Pancreas (tissue), 10 donors: ENCODE measurements at regions not wholly inside any gene's neighbourhood (a gene's known extent, or its start where the extent isn't known, plus 50 kb on each side); places are given as distances from the start of the nearest gene placed in this dataset.

Source experiments
- ATAC-seq, 4 donors: fragments of 200-7000 bp; cut with Tn5 transposase; one replicate each; pipeline versions ENCODE4 v1.8.0 to v1.9.1; 2020; ENCODE audit warnings: mild to moderate bottlenecking in 4 of 4, moderate library complexity in 4 of 4
- DNase-seq, 6 donors: peaks; one replicate each; pipeline ENCODE4 v3.0.0-alpha.2; 2020
- FAIRE-seq: peaks from 2 replicates; lab custom pipeline; 2012; peaks lifted over from hg19 to GRCh38; lab: Jason Lieb, UNC
- H3K27ac ChIP-seq, 4 donors: fragments of 200-600 bp; sonication (generic); 1 replicate in 3 of 4; 2 replicates in 1 of 4; pipeline versions ENCODE4 v1.5.0 to v1.8.0; 2020
- H3K27me3 ChIP-seq, 4 donors: fragments of 200-600 bp; one replicate each; pipeline ENCODE4 v1.8.0; 2021
- H3K36me3 ChIP-seq, 3 donors: fragments of 200-600 bp; sonication (generic) in 1 of 3; one replicate each; pipeline versions ENCODE4 v1.5.0 to v1.8.0; 2020 to 2021
- H3K4me1 ChIP-seq, 3 donors: fragments of 200-600 bp; one replicate each; pipeline ENCODE4 v1.8.0; 2021
- H3K4me3 ChIP-seq, 4 donors: fragments of 200-600 bp; sonication (generic) in 2 of 4; one replicate each; pipeline versions ENCODE4 v1.5.0 to v1.8.0; 2020 to 2021
- H3K9me3 ChIP-seq, 4 donors: fragments of 200-600 bp; one replicate each; pipeline ENCODE4 v1.8.0; 2021
- CTCF ChIP-seq, 4 donors: fragments of 200-600 bp; sonication (generic) in 3 of 4; IDR thresholded peaks; one replicate each; pipeline versions ENCODE4 v1.5.0 to v1.8.0; 2021; ENCODE audit warnings: antibody characterized with exemption in 4 of 4
- WGBS, 2 donors: extraction: QIAGEN DNeasy Blood & Tissue Kit; methylation state at CpG; one replicate each; pipeline ENCODE4 v1.1.7; 2013; 5-methylcytosine and 5-hydroxymethylcytosine counted together
- intact Hi-C, 3 donors: fragments of 100-400 bp; cut with DNase I; formaldehyde crosslinking; loops; one replicate each; pipeline versions ENCODE4 v1.11.1 to v1.14.2; 2022
- donor health status: healthy with polysubstance abuse.
- donor health status: DM: no; HTN: no; CAD: no; lungs with moderate emphysema.
- donor health status: DM: no; HTN: no; CAD: no.
- donor health status: control.
- donor health status: control.
- donor health status: Bipolar disorder and iron deficiency.
- donor health status: DM: yes; HTN: yes; CAD: no.
- donor health status: DM: no; HTN: no; CAD: no.
- donor health status: DM: no; HTN: no; CAD: no.
- donor health status: DM: yes; HTN: yes; CAD: no.

GRCh38 chr12:125604976-125605375, 539.7 kb downstream of the AACS start:
- DNase-seq (no peak), FAIRE-seq (no peak)

GRCh38 chr12:125606312-125606711, 541.1 kb downstream of the AACS start:
- Histone ChIP-seq H3K36me3 (no peaks in the 10 kb centered on the region), H3K4me3 (no peak overlapping the region), H3K4me1 (no peaks in the 10 kb centered on the region), H3K27me3 (peaks cover 0 to 4% (median 0%) of the 10 kb centered on the region in 4 donors), H3K9me3 (no peaks in the 10 kb centered on the region), H3K27ac (no peak overlapping the region)
- TF ChIP-seq CTCF (IDR thresholded peaks at IDR 0.05) = no peak
- 56 to 77% methylated on average over 5 of the region's 5 CpGs for WGBS, 2 donors
- intact Hi-C loops = no loop called here
- FAIRE-seq = no peak
- no peak for DNase-seq
- ATAC-seq = no peak

More at GRCh38 chr12:125604976-125605375, 539.7 kb downstream of the AACS start:
- Histone ChIP-seq H3K4me3 (no peak overlapping the region), H3K27me3 (peaks cover 0 to 4% (median 0%) of the 10 kb centered on the region in 4 donors), H3K9me3 (no peaks in the 10 kb centered on the region), H3K27ac (no peak overlapping the region), H3K36me3 (no peaks in the 10 kb centered on the region), H3K4me1 (no peaks in the 10 kb centered on the region)
- intact Hi-C loops = no loop called here
- ATAC-seq = no peak
- WGBS, 2 donors = 39 to 43% methylated on average over 4 of the region's 4 CpGs
- TF ChIP-seq CTCF (IDR thresholded peaks at IDR 0.05) = no peak

- FAIRE-seq (no peak), ATAC-seq (no peak)
- WGBS, 2 donors = 62 to 69% methylated on average over 5 of the region's 5 CpGs
Measured at GRCh38 chr12:125610292-125610691, 545.1 kb downstream of the AACS start.

GRCh38 chr12:125610971-125611370, 545.7 kb downstream of the AACS start:
- intact Hi-C loops = no loop called here
- H3K27me3 ChIP-seq = peaks cover 0 to 4% (median 1%) of the 10 kb centered on the region in 4 donors
- FAIRE-seq (no peak), ATAC-seq (no peak), DNase-seq (no peak)
- H3K9me3 ChIP-seq = no peaks in the 10 kb centered on the region
- 48 to 50% methylated on average over 2 of the region's 2 CpGs for WGBS, 2 donors
- no peak overlapping the region for H3K27ac ChIP-seq
- no peak overlapping the region for H3K4me3 ChIP-seq
- no peak for TF ChIP-seq CTCF (IDR thresholded peaks at IDR 0.05)
- no peaks in the 10 kb centered on the region for H3K36me3 ChIP-seq
- no peaks in the 10 kb centered on the region for H3K4me1 ChIP-seq

More at GRCh38 chr12:125610292-125610691, 545.1 kb downstream of the AACS start:
- Histone ChIP-seq H3K27ac (no peak overlapping the region), H3K4me1 (no peaks in the 10 kb centered on the region), H3K36me3 (no peaks in the 10 kb centered on the region), H3K4me3 (no peak overlapping the region), H3K9me3 (no peaks in the 10 kb centered on the region), H3K27me3 (peaks cover 0 to 4% (median 1%) of the 10 kb centered on the region in 4 donors)
- DNase-seq = no peak
- intact Hi-C loops = no loop called here
- TF ChIP-seq CTCF (IDR thresholded peaks at IDR 0.05) = no peak

GRCh38 chr12:125614058-125614457, 548.8 kb downstream of the AACS start:
- DNase-seq = no peak
- no peak for ATAC-seq
- intact Hi-C loops = no loop called here
- Histone ChIP-seq H3K4me1 (no peaks in the 10 kb centered on the region), H3K27me3 (peaks cover 0 to 2% (median 0%) of the 10 kb centered on the region in 4 donors), H3K27ac (no peak overlapping the region), H3K4me3 (no peak overlapping the region), H3K9me3 (no peaks in the 10 kb centered on the region), H3K36me3 (no peaks in the 10 kb centered on the region)
- no peak for FAIRE-seq
- no peak for TF ChIP-seq CTCF (IDR thresholded peaks at IDR 0.05)
- 50 to 68% methylated on average over 1 of the region's 1 CpG for WGBS, 2 donors
